ENCODE measurements at regions not wholly inside any gene's neighbourhood (a gene's known extent, or its start where the extent isn't known, plus 50 kb on each side); places are given as distances from the start of the nearest gene placed in this dataset.

DNA sequence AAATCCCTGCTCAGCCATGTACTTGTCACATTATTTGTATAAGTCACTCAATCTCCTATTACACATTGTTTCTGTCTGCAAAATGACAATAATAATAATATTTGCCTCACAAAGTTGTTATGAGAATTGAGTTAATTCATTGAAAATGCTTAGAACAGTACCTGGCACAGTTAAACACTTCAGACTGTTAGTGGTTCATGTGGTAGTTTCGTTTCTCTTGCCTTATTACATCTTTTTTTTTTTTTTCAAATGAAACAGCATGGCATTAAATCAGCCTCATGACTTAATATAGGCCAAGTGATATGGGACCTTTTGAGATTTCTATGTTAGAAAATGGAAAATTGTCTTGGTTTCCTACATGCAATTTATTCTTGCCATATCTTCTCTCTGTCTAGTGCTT lies 71.0 kb upstream of the CRY1 start:
- TF ChIP-seq, protein P1, sequence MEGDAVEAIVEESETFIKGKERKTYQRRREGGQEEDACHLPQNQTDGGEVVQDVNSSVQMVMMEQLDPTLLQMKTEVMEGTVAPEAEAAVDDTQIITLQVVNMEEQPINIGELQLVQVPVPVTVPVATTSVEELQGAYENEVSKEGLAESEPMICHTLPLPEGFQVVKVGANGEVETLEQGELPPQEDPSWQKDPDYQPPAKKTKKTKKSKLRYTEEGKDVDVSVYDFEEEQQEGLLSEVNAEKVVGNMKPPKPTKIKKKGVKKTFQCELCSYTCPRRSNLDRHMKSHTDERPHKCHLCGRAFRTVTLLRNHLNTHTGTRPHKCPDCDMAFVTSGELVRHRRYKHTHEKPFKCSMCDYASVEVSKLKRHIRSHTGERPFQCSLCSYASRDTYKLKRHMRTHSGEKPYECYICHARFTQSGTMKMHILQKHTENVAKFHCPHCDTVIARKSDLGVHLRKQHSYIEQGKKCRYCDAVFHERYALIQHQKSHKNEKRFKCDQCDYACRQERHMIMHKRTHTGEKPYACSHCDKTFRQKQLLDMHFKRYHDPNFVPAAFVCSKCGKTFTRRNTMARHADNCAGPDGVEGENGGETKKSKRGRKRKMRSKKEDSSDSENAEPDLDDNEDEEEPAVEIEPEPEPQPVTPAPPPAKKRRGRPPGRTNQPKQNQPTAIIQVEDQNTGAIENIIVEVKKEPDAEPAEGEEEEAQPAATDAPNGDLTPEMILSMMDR (IDR thresholded peaks at IDR 0.05; ENCODE audit: insufficient read depth, missing control alignments), result no peak
- DNase-seq (ENCODE audit: insufficient read length, low spot score) (no peak), FAIRE-seq (no peak)

- DNase-seq (ENCODE audit: insufficient read length, low spot score) (no peak), FAIRE-seq (no peak)
- TF ChIP-seq, protein P1 (IDR thresholded peaks at IDR 0.05; ENCODE audit: insufficient read depth, missing control alignments), result no peak
Observed at GRCh38 chr12:107165581-107165980, 72.2 kb upstream of the CRY1 start.

GRCh38 chr12:107167756-107168155 lies 74.4 kb upstream of the CRY1 start:
- TF ChIP-seq, protein P1 (IDR thresholded peaks at IDR 0.05; ENCODE audit: insufficient read depth, missing control alignments), result no peak
- DNase-seq (ENCODE audit: insufficient read length, low spot score), result no peak
- no peak for FAIRE-seq

GRCh38 chr12:107169200-107169599 lies 75.9 kb upstream of the CRY1 start:
- TF ChIP-seq, protein P1 (IDR thresholded peaks at IDR 0.05; ENCODE audit: insufficient read depth, missing control alignments), result no peak
- no peak for DNase-seq (ENCODE audit: insufficient read length, low spot score)
- FAIRE-seq, result no peak

DNA sequence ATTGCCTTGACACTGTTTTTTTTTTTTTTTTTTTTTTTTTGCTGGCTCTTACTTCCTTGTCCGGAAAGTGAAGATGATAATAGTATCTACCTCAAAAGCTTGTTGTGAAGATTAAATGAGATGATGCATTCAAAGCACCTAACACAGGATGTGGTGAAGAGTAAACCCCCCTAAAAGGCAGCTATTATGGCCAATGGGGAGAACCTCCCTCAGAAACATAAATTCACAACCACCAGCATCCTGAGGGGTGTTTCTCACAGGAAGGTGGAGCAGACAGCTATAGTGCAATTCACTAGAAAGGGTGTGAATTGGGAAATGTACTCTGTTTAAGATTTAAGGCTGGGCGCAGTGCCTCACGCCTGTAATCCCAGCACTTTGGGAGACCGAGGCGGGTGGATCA lies 85.4 kb upstream of the CRY1 start:
- no peak for FAIRE-seq
- TF ChIP-seq, protein P1 (IDR thresholded peaks at IDR 0.05; ENCODE audit: insufficient read depth, missing control alignments), result no peak
- no peak for DNase-seq (ENCODE audit: insufficient read length, low spot score)

DNA sequence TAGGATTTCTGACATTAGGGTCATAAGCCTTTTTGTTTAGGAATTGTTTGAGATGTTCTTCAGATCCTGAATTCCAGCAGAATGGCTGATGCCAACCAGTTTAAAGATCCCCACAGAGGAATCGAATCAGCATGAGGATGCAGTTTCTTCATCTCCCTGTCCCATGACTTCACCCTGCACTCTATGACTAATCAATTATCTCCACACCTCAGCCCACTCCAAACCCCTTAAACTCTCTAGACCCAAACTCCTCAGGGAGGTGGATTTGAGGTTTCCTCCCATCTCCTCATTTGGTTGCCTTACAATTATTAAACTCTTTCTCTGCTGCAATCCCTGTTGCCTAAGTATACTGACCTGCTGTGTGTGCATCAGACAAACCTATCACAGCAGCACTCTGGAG lies 86.5 kb upstream of the CRY1 start:
- TF ChIP-seq, protein P1 (IDR thresholded peaks at IDR 0.05; ENCODE audit: insufficient read depth, missing control alignments), result no peak
- FAIRE-seq (no peak), DNase-seq (ENCODE audit: insufficient read length, low spot score) (no peak)

DNA sequence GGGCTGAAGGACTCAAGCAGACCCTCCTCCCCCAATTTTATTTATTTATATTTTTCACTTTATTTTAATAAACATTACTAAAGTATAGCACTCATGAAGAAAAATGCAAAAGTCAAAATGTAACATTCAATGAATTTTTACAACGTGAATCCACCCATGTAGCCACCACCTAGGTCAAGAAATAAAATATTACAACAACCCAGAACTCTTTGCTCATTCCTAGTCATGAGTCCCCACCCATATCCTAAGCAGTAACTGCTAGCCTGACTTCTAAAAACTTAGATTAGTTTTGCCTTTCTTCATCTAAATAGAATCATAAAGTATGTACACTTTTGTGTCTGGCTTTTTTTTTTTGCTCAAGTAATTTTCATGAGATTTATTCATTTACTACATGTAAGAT lies 86.9 kb upstream of the CRY1 start:
- FAIRE-seq, result no peak

More for the DNA sequence above, 86.9 kb upstream of the CRY1 start:
- TF ChIP-seq, protein P1 (IDR thresholded peaks at IDR 0.05; ENCODE audit: insufficient read depth, missing control alignments), result no peak
- DNase-seq (ENCODE audit: insufficient read length, low spot score), result no peak
